ENCODE measurements at regions not wholly inside any gene's neighbourhood (a gene's known extent, or its start where the extent isn't known, plus 50 kb on each side); places are given as distances from the start of the nearest gene placed in this dataset.

DNA sequence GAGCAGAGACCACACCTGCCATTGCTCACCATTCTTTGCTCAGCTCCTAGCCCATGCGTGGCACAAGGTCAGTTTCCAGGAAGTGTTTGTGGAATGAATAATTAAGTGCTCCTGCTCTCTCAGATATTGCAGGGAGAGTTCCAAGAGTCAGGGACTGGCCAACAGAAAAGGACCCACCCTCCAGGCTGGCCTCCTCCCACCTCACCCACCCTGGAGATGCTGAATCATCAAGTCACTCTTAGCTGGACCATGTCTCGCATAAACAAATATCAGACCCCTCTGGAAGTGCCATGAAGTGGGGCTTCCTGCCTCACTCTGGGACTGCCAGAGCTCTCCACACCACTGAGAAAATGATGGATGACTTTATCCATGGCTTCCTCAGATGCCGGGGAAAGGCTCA is 256.0 kb downstream of the TNS1 start:
- TF ChIP-seq, protein P1, sequence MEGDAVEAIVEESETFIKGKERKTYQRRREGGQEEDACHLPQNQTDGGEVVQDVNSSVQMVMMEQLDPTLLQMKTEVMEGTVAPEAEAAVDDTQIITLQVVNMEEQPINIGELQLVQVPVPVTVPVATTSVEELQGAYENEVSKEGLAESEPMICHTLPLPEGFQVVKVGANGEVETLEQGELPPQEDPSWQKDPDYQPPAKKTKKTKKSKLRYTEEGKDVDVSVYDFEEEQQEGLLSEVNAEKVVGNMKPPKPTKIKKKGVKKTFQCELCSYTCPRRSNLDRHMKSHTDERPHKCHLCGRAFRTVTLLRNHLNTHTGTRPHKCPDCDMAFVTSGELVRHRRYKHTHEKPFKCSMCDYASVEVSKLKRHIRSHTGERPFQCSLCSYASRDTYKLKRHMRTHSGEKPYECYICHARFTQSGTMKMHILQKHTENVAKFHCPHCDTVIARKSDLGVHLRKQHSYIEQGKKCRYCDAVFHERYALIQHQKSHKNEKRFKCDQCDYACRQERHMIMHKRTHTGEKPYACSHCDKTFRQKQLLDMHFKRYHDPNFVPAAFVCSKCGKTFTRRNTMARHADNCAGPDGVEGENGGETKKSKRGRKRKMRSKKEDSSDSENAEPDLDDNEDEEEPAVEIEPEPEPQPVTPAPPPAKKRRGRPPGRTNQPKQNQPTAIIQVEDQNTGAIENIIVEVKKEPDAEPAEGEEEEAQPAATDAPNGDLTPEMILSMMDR (IDR thresholded peaks at IDR 0.05; ENCODE audit: borderline replicate concordance, extremely low read depth, low read length, poor library complexity, severe bottlenecking): no peak
- no peak for TF ChIP-seq EZH2 (IDR thresholded peaks at IDR 0.05; ENCODE audit: borderline replicate concordance, low read depth, low read length, severe bottlenecking)
